Uterus (tissue), 2 donors: ENCODE measurements at regions not wholly inside any gene's neighbourhood (a gene's known extent, or its start where the extent isn't known, plus 50 kb on each side); places are given as distances from the start of the nearest gene placed in this dataset.

ENCODE experiments used
- POLR2A ChIP-seq, 2 donors: fragments of 450-650 bp; IDR thresholded peaks; one replicate each; pipeline ENCODE4 v1.6.1; 2016; ENCODE audit warnings: antibody characterized with exemption in 2 of 2, mild to moderate bottlenecking in 1 of 2, moderate library complexity in 1 of 2
- TF ChIP-seq, protein P1 (sequence below), 4 experiments: fragments of 200-600 bp in 2 of 4; fragments of 450-650 bp in 2 of 4; sonication (generic) in 2 of 4; IDR thresholded peaks; one replicate each; pipeline ENCODE4 v1.5.1; 2016 to 2019; ENCODE audit warnings: antibody characterized with exemption in 4 of 4, mild to moderate bottlenecking in 2 of 4, moderate library complexity in 1 of 4

DNA sequence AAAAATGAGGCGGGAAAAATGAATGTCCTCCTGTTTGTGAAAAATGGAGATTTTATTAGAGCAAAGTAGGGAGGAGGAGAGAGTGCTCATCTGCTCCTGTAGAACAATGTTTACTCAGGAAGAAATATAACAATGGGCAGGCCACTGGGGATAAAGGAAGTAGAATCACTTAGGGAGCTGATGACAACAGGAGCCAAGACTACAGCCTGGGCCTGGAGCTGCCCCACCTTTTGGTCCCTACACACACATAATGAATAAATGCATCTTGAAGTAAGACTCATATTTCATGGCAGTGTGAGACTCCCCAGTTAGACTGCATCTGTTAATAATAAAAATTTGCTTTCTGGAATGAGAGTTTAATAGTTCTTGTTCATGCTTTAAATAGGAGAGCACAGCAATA, 1939.8 kb downstream of the EFNA5 start:
- TF ChIP-seq, protein P1, sequence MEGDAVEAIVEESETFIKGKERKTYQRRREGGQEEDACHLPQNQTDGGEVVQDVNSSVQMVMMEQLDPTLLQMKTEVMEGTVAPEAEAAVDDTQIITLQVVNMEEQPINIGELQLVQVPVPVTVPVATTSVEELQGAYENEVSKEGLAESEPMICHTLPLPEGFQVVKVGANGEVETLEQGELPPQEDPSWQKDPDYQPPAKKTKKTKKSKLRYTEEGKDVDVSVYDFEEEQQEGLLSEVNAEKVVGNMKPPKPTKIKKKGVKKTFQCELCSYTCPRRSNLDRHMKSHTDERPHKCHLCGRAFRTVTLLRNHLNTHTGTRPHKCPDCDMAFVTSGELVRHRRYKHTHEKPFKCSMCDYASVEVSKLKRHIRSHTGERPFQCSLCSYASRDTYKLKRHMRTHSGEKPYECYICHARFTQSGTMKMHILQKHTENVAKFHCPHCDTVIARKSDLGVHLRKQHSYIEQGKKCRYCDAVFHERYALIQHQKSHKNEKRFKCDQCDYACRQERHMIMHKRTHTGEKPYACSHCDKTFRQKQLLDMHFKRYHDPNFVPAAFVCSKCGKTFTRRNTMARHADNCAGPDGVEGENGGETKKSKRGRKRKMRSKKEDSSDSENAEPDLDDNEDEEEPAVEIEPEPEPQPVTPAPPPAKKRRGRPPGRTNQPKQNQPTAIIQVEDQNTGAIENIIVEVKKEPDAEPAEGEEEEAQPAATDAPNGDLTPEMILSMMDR (IDR thresholded peaks at IDR 0.05), result no peak
- no peak for TF ChIP-seq POLR2A (IDR thresholded peaks at IDR 0.05)
